OCI-LY1 (cell line): ENCODE measurements at regions not wholly inside any gene's neighbourhood (a gene's known extent, or its start where the extent isn't known, plus 50 kb on each side); places are given as distances from the start of the nearest gene placed in this dataset.
A peak's percentile ranks its signal among the peaks of the same experiment; 100 is the strongest.

ENCODE experiments used
- H2AFZ ChIP-seq: fragments of 200-600 bp; sonication (generic), shearing (Covaris generic); 2 replicates; pipeline ENCODE4 v1.6.0; 2014; ENCODE audit warnings: antibody characterized with exemption, mild to moderate bottlenecking, low read length
- H3F3A ChIP-seq: fragments of 200-600 bp; sonication (generic), shearing (Covaris generic); 2 replicates; pipeline ENCODE4 v1.6.0; 2014; ENCODE audit warnings: mild to moderate bottlenecking, antibody characterized with exemption, low read length, moderate library complexity; ENCODE audit not compliant: insufficient read depth
- H3K27ac ChIP-seq: fragments of 200-600 bp; sonication (generic); 2 replicates; pipeline ENCODE4 v1.5.1; 2014; ENCODE audit warnings: low read length, mixed run types, mild to moderate bottlenecking, low read depth; ENCODE audit not compliant: poor library complexity, severe bottlenecking
- H3K27me3 ChIP-seq: fragments of 200-600 bp; sonication (generic); 2 replicates; pipeline ENCODE4 v1.6.0; 2014; ENCODE audit warnings: antibody characterized with exemption, mild to moderate bottlenecking, low read length, moderate library complexity; ENCODE audit not compliant: insufficient read depth
- H3K36me3 ChIP-seq: fragments of 200-600 bp; sonication (generic); 2 replicates; pipeline ENCODE4 v1.6.1; 2014; ENCODE audit warnings: mild to moderate bottlenecking, antibody characterized with exemption, low read length, moderate library complexity, mixed read lengths; ENCODE audit not compliant: insufficient read depth
- H3K4me1 ChIP-seq: fragments of 200-600 bp; sonication (generic); 2 replicates; pipeline ENCODE4 v1.5.1; 2014; ENCODE audit warnings: mild to moderate bottlenecking, low read length, moderate library complexity; ENCODE audit not compliant: insufficient read depth, severe bottlenecking
- H3K4me2 ChIP-seq: fragments of 200-600 bp; sonication (generic), shearing (Covaris generic); 2 replicates; pipeline ENCODE4 v1.6.1; 2014; ENCODE audit warnings: low read length
- H3K4me3 ChIP-seq: fragments of 200-600 bp; sonication (generic); 2 replicates; pipeline ENCODE4 v1.5.1; 2014; ENCODE audit warnings: low read length, low read depth, mild to moderate bottlenecking, mixed read lengths; ENCODE audit not compliant: poor library complexity, severe bottlenecking
- H3K79me2 ChIP-seq: fragments of 200-600 bp; shearing (Covaris generic); 2 replicates; pipeline ENCODE4 v1.6.1; 2016; ENCODE audit warnings: mixed run types, low read length, mixed read lengths; ENCODE audit not compliant: insufficient read depth
- H3K9ac ChIP-seq: fragments of 200-600 bp; sonication (generic), shearing (Covaris generic); 2 replicates; pipeline ENCODE4 v1.6.1; 2014; ENCODE audit warnings: mild to moderate bottlenecking, low read length, mixed read lengths
- H3K9me2 ChIP-seq: fragments of 200-600 bp; sonication (generic), shearing (Covaris generic); 2 replicates; pipeline ENCODE4 v1.6.1; 2014; ENCODE audit warnings: low read depth, mild to moderate bottlenecking, low read length, mixed read lengths
- H3K9me3 ChIP-seq: fragments of 200-600 bp; shearing (Covaris generic); 2 replicates; pipeline ENCODE4 v1.6.1; 2014; ENCODE audit warnings: low read length, mixed read lengths
- H4K20me1 ChIP-seq: fragments of 200-600 bp; sonication (generic), shearing (Covaris generic); 2 replicates; pipeline ENCODE4 v1.6.0; 2016; ENCODE audit warnings: mild to moderate bottlenecking, low read length; ENCODE audit not compliant: insufficient read depth
- CTCF ChIP-seq: fragments of 200-600 bp; sonication (generic), shearing (Covaris generic); IDR thresholded peaks from 2 replicates; pipeline ENCODE4 v1.5.1; 2017; ENCODE audit warnings: mild to moderate bottlenecking, antibody characterized with exemption, low read length, moderate library complexity, mixed read lengths
- EZH2 ChIP-seq: fragments of 200-600 bp; sonication (generic), shearing (Covaris generic); IDR thresholded peaks from 2 replicates; pipeline ENCODE4 v1.8.0; 2017; ENCODE audit warnings: borderline replicate concordance, mixed run types, mild to moderate bottlenecking, antibody characterized with exemption, low read length, moderate library complexity, mixed read lengths

DNA sequence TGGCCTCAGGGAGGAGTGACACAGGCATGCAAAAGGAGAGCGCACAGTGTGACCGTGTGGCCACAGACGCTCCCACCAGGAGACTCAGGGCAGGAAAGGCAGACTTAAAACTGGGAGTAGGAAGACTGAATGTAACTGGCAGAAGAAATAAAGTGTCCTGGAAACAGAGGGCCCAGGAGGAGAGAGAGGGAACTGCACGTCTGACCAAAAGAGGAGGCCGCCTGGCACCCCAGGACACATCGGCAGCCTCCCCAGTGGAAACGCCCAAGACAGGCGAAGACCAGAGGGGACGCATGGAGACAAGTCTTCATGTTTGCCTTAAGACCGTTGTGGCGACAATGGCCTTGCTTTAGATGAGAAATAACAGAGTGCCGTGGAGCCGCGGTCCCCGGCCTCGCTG is 163.6 kb upstream of the ALKAL2 start:
- no peaks in the 10 kb centered on the region for H3K27me3 ChIP-seq
- no peak overlapping the region for H3K27ac ChIP-seq
- no peaks in the 10 kb centered on the region for H3F3A ChIP-seq
- H3K9me2 ChIP-seq = no peaks in the 10 kb centered on the region
- H4K20me1 ChIP-seq = no peaks in the 10 kb centered on the region
- H2AFZ ChIP-seq = no peak overlapping the region
- H3K4me2 ChIP-seq = no peak overlapping the region
- H3K36me3 ChIP-seq = no peaks in the 10 kb centered on the region
- no peak overlapping the region for H3K9ac ChIP-seq
- H3K79me2 ChIP-seq = no peaks in the 10 kb centered on the region
- peaks cover 62% of the 10 kb centered on the region for H3K4me1 ChIP-seq
- H3K9me3 ChIP-seq = no peaks in the 10 kb centered on the region
- H3K4me3 ChIP-seq = no peak overlapping the region
- TF ChIP-seq EZH2 = no peak

DNA sequence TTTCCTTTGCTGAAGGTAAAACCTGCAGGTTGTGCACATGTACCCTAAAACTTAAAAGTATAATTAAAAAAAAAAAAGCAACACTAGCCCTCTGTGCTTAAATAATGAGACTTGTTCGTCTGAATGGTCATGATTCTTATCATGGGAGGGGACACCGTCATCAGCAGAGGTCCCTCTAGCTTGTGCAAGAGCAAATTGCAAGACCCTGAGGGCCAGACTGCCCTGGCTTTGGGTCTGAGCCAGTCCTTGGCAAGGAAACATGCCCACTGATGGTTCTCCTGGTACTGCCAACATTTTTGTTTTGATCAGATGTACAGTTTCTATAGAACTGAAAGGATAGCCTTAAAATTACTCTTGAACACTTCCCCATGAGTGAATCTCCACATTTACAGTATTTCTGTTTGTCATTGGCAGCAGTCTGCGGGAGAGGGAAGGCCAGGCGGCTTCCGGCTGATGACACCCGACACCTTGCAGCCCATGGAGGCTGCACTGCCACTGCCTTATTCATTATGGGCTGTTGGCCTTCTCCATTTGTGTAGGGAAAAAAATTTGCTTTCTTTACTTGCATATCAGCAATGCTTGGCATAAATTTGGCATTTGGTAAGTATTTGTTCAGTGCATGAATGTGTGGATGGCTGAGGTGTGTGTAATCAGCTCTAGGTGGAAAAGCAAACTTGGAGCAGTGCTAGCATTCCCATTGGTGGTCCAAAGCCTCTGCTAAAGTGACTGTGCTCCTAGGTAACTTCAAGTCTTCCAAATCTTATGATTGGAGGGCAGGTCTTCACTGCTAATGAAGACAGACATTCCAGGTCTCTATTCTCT is 161.6 kb upstream of the ALKAL2 start:
- Histone ChIP-seq H3K79me2 (no peaks in the 10 kb centered on the region), H3K27me3 (no peaks in the 10 kb centered on the region), H2AFZ (no peak overlapping the region), H3K9ac (no peak overlapping the region), H3F3A (no peaks in the 10 kb centered on the region), H3K4me3 (no peak overlapping the region), H3K4me2 (no peak overlapping the region), H3K27ac (no peak overlapping the region), H3K4me1 (peaks cover 62% of the 10 kb centered on the region), H3K9me3 (no peaks in the 10 kb centered on the region), H3K36me3 (no peaks in the 10 kb centered on the region), H3K9me2 (no peaks in the 10 kb centered on the region), H4K20me1 (no peaks in the 10 kb centered on the region)
- no peak for TF ChIP-seq CTCF
- TF ChIP-seq EZH2 = no peak

DNA sequence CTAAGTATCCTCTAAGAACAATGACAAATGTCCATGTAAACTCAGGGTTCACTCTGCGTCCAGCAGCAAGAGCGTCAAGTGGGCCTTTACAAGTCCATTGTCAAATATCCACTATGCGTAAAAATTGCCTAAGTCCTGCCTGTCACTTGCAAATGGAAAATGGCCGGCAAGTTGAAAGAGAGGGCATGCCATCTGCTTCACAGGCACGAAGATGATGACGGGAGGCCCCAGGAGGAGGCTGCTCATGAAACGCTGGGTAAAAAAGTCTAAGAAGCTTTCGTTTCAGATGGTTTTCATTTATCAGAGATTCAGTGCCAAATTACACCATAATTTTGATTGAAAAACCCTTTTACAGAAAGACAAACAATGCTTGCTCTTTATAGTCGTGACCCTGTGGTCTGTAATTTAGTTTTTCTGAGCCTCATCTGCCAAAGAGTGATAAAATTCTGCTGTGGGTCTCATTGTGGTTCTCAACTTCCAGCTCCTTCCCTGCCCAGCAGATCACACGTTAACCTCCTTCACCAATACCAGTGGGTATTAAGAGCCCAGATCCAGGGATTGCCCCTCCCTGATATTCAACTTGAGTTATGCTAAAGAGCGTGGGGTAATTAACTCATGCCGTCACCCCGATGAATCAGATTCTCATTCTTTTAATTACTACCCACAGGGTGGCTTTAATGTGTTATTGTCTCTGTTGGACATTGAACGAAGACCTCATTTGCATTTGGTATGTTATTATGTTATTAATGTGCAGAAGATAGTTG is 160.2 kb upstream of the ALKAL2 start:
- no peak for TF ChIP-seq CTCF
- no peaks in the 10 kb centered on the region for H3K9me3 ChIP-seq
- no peaks in the 10 kb centered on the region for H4K20me1 ChIP-seq
- H3K4me3 ChIP-seq = no peak overlapping the region
- no peaks in the 10 kb centered on the region for H3F3A ChIP-seq
- peak overlapping the region; percentile 65; the same call in 1 of the 2 replicates for H3K9ac ChIP-seq
- 0 out of 2 replicates have a peak overlapping the region, but pooled peaks have one; percentile 23 for H2AFZ ChIP-seq
- no peaks in the 10 kb centered on the region for H3K36me3 ChIP-seq
- H3K79me2 ChIP-seq = no peaks in the 10 kb centered on the region
- peak overlapping the region; percentile 63; the same call in 1 of the 2 replicates for H3K4me2 ChIP-seq
- no peaks in the 10 kb centered on the region for H3K27me3 ChIP-seq
- H3K27ac ChIP-seq = peak overlapping the region; percentile 96
- H3K4me1 ChIP-seq = peaks cover 63% of the 10 kb centered on the region
- no peaks in the 10 kb centered on the region for H3K9me2 ChIP-seq
